ENCODE measurements at regions not wholly inside any gene's neighbourhood (a gene's known extent, or its start where the extent isn't known, plus 50 kb on each side); places are given as distances from the start of the nearest gene placed in this dataset.
A peak's percentile ranks its signal among the peaks of the same experiment; 100 is the strongest.

- DNase-seq (ENCODE audit: extremely low read depth, insufficient read length) = no peak
- H3K36me3 ChIP-seq (ENCODE audit: control insufficient read depth, insufficient read depth, low read length) = no peaks in the 10 kb centered on the region
- H3K27me3 ChIP-seq (replicated peaks; ENCODE audit: control insufficient read depth, insufficient read depth, low read length) = no peaks in the 10 kb centered on the region; the same call in 1 of the 2 replicates
- no peak for TF ChIP-seq CTCF (IDR thresholded peaks at IDR 0.05; ENCODE audit: insufficient read depth, low read length, poor library complexity, severe bottlenecking)
- H3K4me3 ChIP-seq (replicated peaks; ENCODE audit: low read depth, low read length) = no peak overlapping the region
Measured at GRCh38 chr11:103662880-103663279, 373.6 kb upstream of the DDI1 start.

GRCh38 chr11:103668859-103669258, 367.6 kb upstream of the DDI1 start:
- Histone ChIP-seq H3K4me3 (replicated peaks; ENCODE audit: low read depth, low read length) (no peak overlapping the region), H3K27me3 (replicated peaks; ENCODE audit: control insufficient read depth, insufficient read depth, low read length) (no peaks in the 10 kb centered on the region; the same call in 1 of the 2 replicates), H3K36me3 (ENCODE audit: control insufficient read depth, insufficient read depth, low read length) (no peaks in the 10 kb centered on the region)
- no peak for TF ChIP-seq CTCF (IDR thresholded peaks at IDR 0.05; ENCODE audit: insufficient read depth, low read length, poor library complexity, severe bottlenecking)
- no peak for DNase-seq (ENCODE audit: extremely low read depth, insufficient read length)

DNA sequence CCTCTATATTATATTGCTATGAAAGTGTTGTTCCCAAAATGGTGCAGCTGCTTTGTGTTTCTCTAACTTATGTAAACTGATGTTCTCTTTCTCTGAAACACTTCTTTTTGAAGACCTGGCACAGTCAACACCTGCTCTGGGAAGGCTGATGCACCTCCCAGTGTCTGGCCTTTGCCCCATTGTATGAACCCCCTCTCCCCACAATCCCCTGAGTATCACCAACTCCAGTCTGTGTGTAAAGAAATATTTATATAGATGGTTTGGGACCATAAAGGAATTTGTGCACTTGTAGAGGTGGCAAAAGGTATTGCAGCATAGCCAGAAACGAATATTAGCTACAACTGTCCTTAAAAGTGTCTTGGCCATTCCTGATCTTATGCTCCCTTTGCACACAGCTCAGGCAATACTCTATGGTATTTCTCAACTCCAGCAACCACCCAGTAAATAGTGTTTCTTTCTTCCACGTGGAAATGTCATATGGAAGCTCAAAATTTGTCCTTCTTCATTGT, 365.2 kb upstream of the DDI1 start:
- no peaks in the 10 kb centered on the region for H3K36me3 ChIP-seq (ENCODE audit: control insufficient read depth, insufficient read depth, low read length)
- no peak for DNase-seq (ENCODE audit: extremely low read depth, insufficient read length)
- no peak overlapping the region for H3K4me3 ChIP-seq (replicated peaks; ENCODE audit: low read depth, low read length)
- no peaks in the 10 kb centered on the region; the same call in 1 of the 2 replicates for H3K27me3 ChIP-seq (replicated peaks; ENCODE audit: control insufficient read depth, insufficient read depth, low read length)
- peak; percentile 11 for TF ChIP-seq CTCF (IDR thresholded peaks at IDR 0.05; ENCODE audit: insufficient read depth, low read length, poor library complexity, severe bottlenecking)

DNA sequence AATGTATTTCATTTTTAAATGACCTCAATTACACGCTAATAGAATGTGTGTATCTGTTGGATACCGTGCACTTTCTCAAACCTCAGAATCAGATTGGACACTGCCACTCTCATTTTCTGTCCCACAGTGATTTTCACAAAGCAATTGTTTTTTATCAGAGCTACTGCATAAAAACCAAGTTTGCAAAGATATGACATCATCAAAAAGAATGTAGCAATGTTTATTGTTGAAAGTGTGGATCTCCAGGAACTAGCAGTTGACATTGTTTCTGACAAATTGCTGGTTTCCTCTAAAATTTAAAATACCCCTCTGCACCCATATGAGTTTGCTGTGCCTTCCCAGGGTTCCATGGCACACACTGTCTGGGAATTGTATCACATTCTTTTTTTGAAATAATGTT, 362.7 kb upstream of the DDI1 start:
- Histone ChIP-seq H3K36me3 (ENCODE audit: control insufficient read depth, insufficient read depth, low read length) (no peaks in the 10 kb centered on the region), H3K27me3 (replicated peaks; ENCODE audit: control insufficient read depth, insufficient read depth, low read length) (no peaks in the 10 kb centered on the region), H3K4me3 (replicated peaks; ENCODE audit: low read depth, low read length) (no peak overlapping the region)
- TF ChIP-seq CTCF (IDR thresholded peaks at IDR 0.05; ENCODE audit: insufficient read depth, low read length, poor library complexity, severe bottlenecking) = no peak
- no peak for DNase-seq (ENCODE audit: extremely low read depth, insufficient read length)

DNA sequence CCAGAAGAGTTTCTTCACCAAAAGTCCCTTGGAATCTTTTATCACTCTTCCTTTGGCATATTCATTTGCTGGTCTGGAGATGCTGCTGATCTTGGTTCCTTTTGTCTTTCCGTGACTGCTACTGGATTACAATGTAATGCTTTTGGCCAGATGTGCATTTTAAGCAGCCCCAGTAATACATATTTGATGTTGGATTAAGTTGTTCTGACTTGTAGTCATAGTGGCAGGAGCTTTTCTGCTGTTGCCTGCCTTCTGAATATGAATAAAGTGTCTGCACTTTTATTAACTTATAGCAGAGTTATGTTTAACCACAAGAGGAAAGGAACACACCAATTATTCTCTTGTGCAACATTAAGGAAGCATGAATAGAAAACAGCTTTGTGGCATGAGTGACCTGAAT, 360.0 kb upstream of the DDI1 start:
- no peak for DNase-seq (ENCODE audit: extremely low read depth, insufficient read length)
- Histone ChIP-seq H3K4me3 (replicated peaks; ENCODE audit: low read depth, low read length) (no peak overlapping the region), H3K36me3 (ENCODE audit: control insufficient read depth, insufficient read depth, low read length) (no peaks in the 10 kb centered on the region)

More for the DNA sequence above, 360.0 kb upstream of the DDI1 start:
- no peaks in the 10 kb centered on the region for H3K27me3 ChIP-seq (replicated peaks; ENCODE audit: control insufficient read depth, insufficient read depth, low read length)
- TF ChIP-seq CTCF (IDR thresholded peaks at IDR 0.05; ENCODE audit: insufficient read depth, low read length, poor library complexity, severe bottlenecking) = no peak
